SK-N-SH treated with all-trans-retinoic acid at 6 μM for 48 hours (cell line): ENCODE measurements at regions not wholly inside any gene's neighbourhood (a gene's known extent, or its start where the extent isn't known, plus 50 kb on each side); places are given as distances from the start of the nearest gene placed in this dataset.

Experiments used
- ARNTL ChIP-seq: fragments of 450-650 bp; formaldehyde crosslinking; IDR thresholded peaks from 2 replicates; pipeline ENCODE4 v1.5.0; 2020; ENCODE audit warnings: low read depth, mild to moderate bottlenecking, moderate library complexity, borderline replicate concordance
- RARB ChIP-seq: fragments of 250-450 bp; sonication (Bioruptor Pico); IDR thresholded peaks from 2 replicates; pipeline ENCODE4 v1.8.0; 2021; ENCODE audit warnings: mild to moderate bottlenecking, moderate library complexity
- SNAI2 ChIP-seq: fragments of 250-450 bp; sonication (Bioruptor Pico); IDR thresholded peaks from 2 replicates; pipeline ENCODE4 v1.5.0; 2020; ENCODE audit warnings: mild to moderate bottlenecking, moderate library complexity
- TOX ChIP-seq: fragments of 250-450 bp; sonication (Bioruptor Pico); IDR thresholded peaks from 2 replicates; pipeline ENCODE4 v1.8.0; 2021; ENCODE audit warnings: mild to moderate bottlenecking, moderate library complexity, borderline replicate concordance
- ZNF70 ChIP-seq: fragments of 450-650 bp; formaldehyde crosslinking; IDR thresholded peaks from 2 replicates; pipeline ENCODE4 v1.5.0; 2020; ENCODE audit warnings: mild to moderate bottlenecking, moderate library complexity
- ZNF8 ChIP-seq: fragments of 450-650 bp; formaldehyde crosslinking; IDR thresholded peaks from 2 replicates; pipeline ENCODE4 v1.5.0; 2020; ENCODE audit warnings: mild to moderate bottlenecking, moderate library complexity
- TF ChIP-seq, protein P1 (sequence below): fragments of 250-450 bp; sonication (Bioruptor Pico); IDR thresholded peaks from 2 replicates; pipeline ENCODE4 v1.5.1; 2021; ENCODE audit warnings: mild to moderate bottlenecking, moderate library complexity

DNA sequence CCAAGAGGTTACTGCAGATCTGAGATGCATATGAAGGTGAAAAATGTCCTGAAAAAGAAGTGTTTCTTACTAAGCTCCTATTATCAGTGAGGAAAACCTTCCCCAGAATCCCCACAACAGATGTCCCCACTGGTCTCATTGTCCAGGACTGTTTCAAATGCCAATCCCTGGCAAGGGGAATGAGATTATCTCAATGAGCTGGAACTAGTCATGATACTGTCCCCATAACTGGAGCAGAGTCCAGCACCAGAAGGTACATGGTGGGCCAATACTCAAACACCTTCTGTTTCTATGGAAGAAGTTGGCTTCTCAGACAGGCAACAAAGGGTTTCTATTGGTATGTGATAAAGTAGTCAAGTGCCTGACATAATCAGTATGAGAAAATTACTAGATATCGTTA is 221.1 kb upstream of the TLL1 start:
- TF ChIP-seq ZNF70 (CRISPR knock-in tag) (no peak), SNAI2 (no peak), RARB (no peak), ZNF8 (CRISPR knock-in tag) (no peak), ARNTL (CRISPR knock-in tag) (no peak), TOX (CRISPR knock-in tag) (no peak)
- TF ChIP-seq, protein P1, sequence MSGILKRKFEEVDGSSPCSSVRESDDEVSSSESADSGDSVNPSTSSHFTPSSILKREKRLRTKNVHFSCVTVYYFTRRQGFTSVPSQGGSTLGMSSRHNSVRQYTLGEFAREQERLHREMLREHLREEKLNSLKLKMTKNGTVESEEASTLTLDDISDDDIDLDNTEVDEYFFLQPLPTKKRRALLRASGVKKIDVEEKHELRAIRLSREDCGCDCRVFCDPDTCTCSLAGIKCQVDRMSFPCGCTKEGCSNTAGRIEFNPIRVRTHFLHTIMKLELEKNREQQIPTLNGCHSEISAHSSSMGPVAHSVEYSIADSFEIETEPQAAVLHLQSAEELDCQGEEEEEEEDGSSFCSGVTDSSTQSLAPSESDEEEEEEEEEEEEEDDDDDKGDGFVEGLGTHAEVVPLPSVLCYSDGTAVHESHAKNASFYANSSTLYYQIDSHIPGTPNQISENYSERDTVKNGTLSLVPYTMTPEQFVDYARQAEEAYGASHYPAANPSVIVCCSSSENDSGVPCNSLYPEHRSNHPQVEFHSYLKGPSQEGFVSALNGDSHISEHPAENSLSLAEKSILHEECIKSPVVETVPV (CRISPR knock-in tag), result no peak
